Fibroblast of mammary gland (primary cell): ENCODE measurements at regions not wholly inside any gene's neighbourhood (a gene's known extent, or its start where the extent isn't known, plus 50 kb on each side); places are given as distances from the start of the nearest gene placed in this dataset.
"Not testable (repeated sequence)": the region's sequence is repeated elsewhere in the genome, so short reads cannot be mapped to it uniquely, and the experiment has no call there.

Experiments
- DNase-seq: peaks from one replicate; pipeline ENCODE4 v3.0.0-alpha.2; 2010; ENCODE audit warnings: low read depth
- H3K4me3 ChIP-seq: 2 replicates; pipeline ENCODE4 v1.5.1; 2011; ENCODE audit warnings: low read depth, mild to moderate bottlenecking, low read length, moderate library complexity; ENCODE audit not compliant: control insufficient read depth
- CTCF ChIP-seq: conservative IDR thresholded peaks from 2 replicates; pipeline ENCODE4 v1.5.1; 2011; ENCODE audit warnings: low read depth, low read length, inconsistent platforms; ENCODE audit not compliant: control insufficient read depth, insufficient read depth

- no peak overlapping the region for H3K4me3 ChIP-seq
- DNase-seq, result no peak
- no peak for TF ChIP-seq CTCF
Measured at GRCh38 chr18:73528066-73528465, 619.6 kb downstream of the FBXO15 start.

GRCh38 chr18:73520229-73520628 is 627.4 kb downstream of the FBXO15 start:
- no peak overlapping the region for H3K4me3 ChIP-seq
- TF ChIP-seq CTCF, result peak; percentile 18
- DNase-seq, result peak; percentile 7

- DNase-seq, H3K4me3 ChIP-seq: not testable (repeated sequence)
Measured at GRCh38 chr18:73516056-73516455, 631.6 kb downstream of the FBXO15 start.

- TF ChIP-seq CTCF, result no peak
- DNase-seq, result no peak
- no peak overlapping the region for H3K4me3 ChIP-seq
Measured at GRCh38 chr18:73514449-73514848, 633.2 kb downstream of the FBXO15 start.

GRCh38 chr18:73511771-73512503 is 635.7 kb downstream of the FBXO15 start:
- TF ChIP-seq CTCF, result no peak
- DNase-seq, result peak; percentile 58
- H3K4me3 ChIP-seq, result no peak overlapping the region

- DNase-seq, result peak; percentile 47
- no peak for TF ChIP-seq CTCF
- H3K4me3 ChIP-seq, result no peak overlapping the region
Measured at GRCh38 chr18:73509460-73509859, 638.2 kb downstream of the FBXO15 start.

GRCh38 chr18:73503326-73503725 is 635.5 kb upstream of the NETO1 start:
- no peak overlapping the region for H3K4me3 ChIP-seq
- no peak for TF ChIP-seq CTCF
- peak; percentile 11 for DNase-seq
